ENCODE measurements at regions not wholly inside any gene's neighbourhood (a gene's known extent, or its start where the extent isn't known, plus 50 kb on each side); places are given as distances from the start of the nearest gene placed in this dataset.

GRCh38 chr4:155539746-155540145, 126.9 kb upstream of the GUCY1A1 start:
- no peak overlapping the region for H3K27ac Mint-ChIP-seq
- no peaks in the 10 kb centered on the region for H3K4me1 Mint-ChIP-seq (ENCODE audit: low read depth)
- no peak for TF ChIP-seq CTCF (IDR thresholded peaks at IDR 0.05; ENCODE audit: unreplicated experiment)
- no peak overlapping the region for H3K4me3 Mint-ChIP-seq (ENCODE audit: low read depth)
- H3K27me3 Mint-ChIP-seq: no peaks in the 10 kb centered on the region
- H3K36me3 Mint-ChIP-seq (ENCODE audit: insufficient read depth): no peaks in the 10 kb centered on the region
- no peaks in the 10 kb centered on the region for H3K9me3 Mint-ChIP-seq (ENCODE audit: low read depth)
- no peak for DNase-seq (ENCODE audit: low spot score, unreplicated experiment)

DNA sequence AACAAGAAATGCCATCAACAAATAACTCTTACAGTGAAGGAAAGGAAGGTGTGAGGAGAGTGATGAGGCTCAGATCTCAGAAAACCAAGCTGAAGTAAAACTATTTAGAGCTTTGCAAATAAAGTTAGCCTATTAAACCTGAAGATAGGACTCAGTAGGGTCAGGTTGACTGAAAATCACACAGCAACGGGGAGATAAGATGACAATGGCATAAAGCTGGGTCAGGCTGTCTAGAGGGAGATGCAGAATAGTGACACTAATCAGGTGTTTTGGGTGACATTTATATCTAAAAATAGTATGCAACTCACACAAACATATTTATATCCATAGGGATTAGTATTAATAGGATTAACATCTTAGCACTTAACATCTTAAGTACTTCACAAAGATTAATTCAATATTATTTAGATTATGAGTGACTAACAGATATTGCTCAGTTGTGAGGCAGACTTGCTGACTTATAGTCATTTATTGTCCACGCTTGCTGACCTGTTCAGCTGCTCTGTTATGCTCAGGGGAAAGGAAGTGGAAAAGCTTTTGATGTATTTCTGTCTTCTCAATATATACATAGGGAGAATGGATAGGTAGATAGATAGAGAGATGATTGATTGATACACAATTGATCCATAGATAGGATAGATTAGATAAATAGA, 130.7 kb upstream of the GUCY1A1 start:
- Mint-ChIP-seq H3K27ac (no peak overlapping the region), H3K27me3 (no peaks in the 10 kb centered on the region), H3K9me3 (ENCODE audit: low read depth) (no peaks in the 10 kb centered on the region), H3K4me3 (ENCODE audit: low read depth) (no peak overlapping the region), H3K36me3 (ENCODE audit: insufficient read depth) (no peaks in the 10 kb centered on the region), H3K4me1 (ENCODE audit: low read depth) (no peaks in the 10 kb centered on the region)
- no peak for TF ChIP-seq CTCF (IDR thresholded peaks at IDR 0.05; ENCODE audit: unreplicated experiment)
- no peak for DNase-seq (ENCODE audit: low spot score, unreplicated experiment)

- peaks cover 2% of the 10 kb centered on the region for H3K4me1 Mint-ChIP-seq (ENCODE audit: low read depth)
- no peaks in the 10 kb centered on the region for H3K36me3 Mint-ChIP-seq (ENCODE audit: insufficient read depth)
- H3K27ac Mint-ChIP-seq: no peak overlapping the region
- no peaks in the 10 kb centered on the region for H3K9me3 Mint-ChIP-seq (ENCODE audit: low read depth)
- no peak overlapping the region for H3K4me3 Mint-ChIP-seq (ENCODE audit: low read depth)
- no peak for DNase-seq (ENCODE audit: low spot score, unreplicated experiment)
- H3K27me3 Mint-ChIP-seq: no peaks in the 10 kb centered on the region
- no peak for TF ChIP-seq CTCF (IDR thresholded peaks at IDR 0.05; ENCODE audit: unreplicated experiment)
These were observed 134.1 kb upstream of the GUCY1A1 start for GRCh38 chr4:155532373-155533085.

- no peaks in the 10 kb centered on the region for H3K9me3 Mint-ChIP-seq (ENCODE audit: low read depth)
- TF ChIP-seq CTCF (IDR thresholded peaks at IDR 0.05; ENCODE audit: unreplicated experiment): no peak
- no peaks in the 10 kb centered on the region for H3K36me3 Mint-ChIP-seq (ENCODE audit: insufficient read depth)
- H3K4me1 Mint-ChIP-seq (ENCODE audit: low read depth): peaks cover 2% of the 10 kb centered on the region
- no peak for DNase-seq (ENCODE audit: low spot score, unreplicated experiment)
- no peak overlapping the region for H3K27ac Mint-ChIP-seq
- H3K4me3 Mint-ChIP-seq (ENCODE audit: low read depth): no peak overlapping the region
- no peaks in the 10 kb centered on the region for H3K27me3 Mint-ChIP-seq
These were observed 135.8 kb upstream of the GUCY1A1 start for GRCh38 chr4:155530857-155531256.

GRCh38 chr4:155530290-155530689, 136.4 kb upstream of the GUCY1A1 start:
- Mint-ChIP-seq H3K27ac (no peak overlapping the region), H3K36me3 (ENCODE audit: insufficient read depth) (no peaks in the 10 kb centered on the region), H3K9me3 (ENCODE audit: low read depth) (no peaks in the 10 kb centered on the region), H3K4me3 (ENCODE audit: low read depth) (no peak overlapping the region), H3K27me3 (no peaks in the 10 kb centered on the region), H3K4me1 (ENCODE audit: low read depth) (peaks cover 2% of the 10 kb centered on the region)
- DNase-seq (ENCODE audit: low spot score, unreplicated experiment): no peak
- no peak for TF ChIP-seq CTCF (IDR thresholded peaks at IDR 0.05; ENCODE audit: unreplicated experiment)
